Neural cell (in vitro differentiated cells): ENCODE measurements at regions not wholly inside any gene's neighbourhood (a gene's known extent, or its start where the extent isn't known, plus 50 kb on each side); places are given as distances from the start of the nearest gene placed in this dataset.

ENCODE experiments used
- H2AFZ ChIP-seq: fragments of 200-600, 300-800 bp; sonication (generic), shearing (Covaris generic); 2 replicates; pipeline ENCODE4 v1.6.0; 2014; ENCODE audit warnings: low read depth, mild to moderate bottlenecking, antibody characterized with exemption, low read length, moderate library complexity
- H3F3A ChIP-seq: fragments of 200-600 bp; shearing (Covaris generic); 2 replicates; pipeline ENCODE4 v1.6.1; 2016; ENCODE audit warnings: mild to moderate bottlenecking, moderate library complexity, mixed read lengths, antibody characterized with exemption, low read length; ENCODE audit not compliant: insufficient read depth, poor library complexity, severe bottlenecking
- H3K27ac ChIP-seq: fragments of 200-600, 300-800 bp; sonication (generic), shearing (Covaris generic); 2 replicates; pipeline ENCODE4 v1.5.1; 2014; ENCODE audit warnings: mild to moderate bottlenecking, low read length, moderate library complexity
- H3K27me3 ChIP-seq: fragments of 300-800, 200-600 bp; sonication (generic), shearing (Covaris generic); 2 replicates; pipeline ENCODE4 v1.6.0; 2014; ENCODE audit warnings: mild to moderate bottlenecking, low read depth, low read length, moderate library complexity; ENCODE audit not compliant: insufficient read depth
- H3K36me3 ChIP-seq: fragments of 300-800, 200-600 bp; sonication (generic), shearing (Covaris generic); 2 replicates; pipeline ENCODE4 v1.5.1; 2014; ENCODE audit warnings: mild to moderate bottlenecking, antibody characterized with exemption, low read length, moderate library complexity; ENCODE audit not compliant: insufficient read depth
- H3K4me2 ChIP-seq: fragments of 300-800, 200-600 bp; sonication (generic), shearing (Covaris generic); 2 replicates; pipeline ENCODE4 v1.6.0; 2014; ENCODE audit warnings: mild to moderate bottlenecking, low read length
- H3K4me3 ChIP-seq: fragments of 300-800, 200-600 bp; sonication (generic), shearing (Covaris generic); 2 replicates; pipeline ENCODE4 v1.5.1; 2014; ENCODE audit warnings: mild to moderate bottlenecking, low read length, moderate library complexity
- H3K79me2 ChIP-seq: fragments of 200-600 bp; shearing (Covaris generic); replicated peaks from 2 replicates; pipeline ENCODE4 v1.6.0; 2014; ENCODE audit warnings: mild to moderate bottlenecking, low read length, moderate library complexity; ENCODE audit not compliant: insufficient read depth
- H3K9ac ChIP-seq: fragments of 300-800, 200-600 bp; sonication (generic), shearing (Covaris generic); 2 replicates; pipeline ENCODE4 v1.6.1; 2016; ENCODE audit warnings: mild to moderate bottlenecking, low read length, mixed read lengths
- H3K9me2 ChIP-seq: fragments of 200-600 bp; shearing (Covaris generic); 2 replicates; pipeline ENCODE4 v1.6.1; 2016; ENCODE audit warnings: mild to moderate bottlenecking, low read length, mixed read lengths; ENCODE audit not compliant: insufficient read depth
- H3K9me3 ChIP-seq: fragments of 200-600, 300-800 bp; sonication (generic), shearing (Covaris generic); 2 replicates; pipeline ENCODE4 v1.6.1; 2016; ENCODE audit warnings: mild to moderate bottlenecking, mixed run types, low read length, moderate library complexity, mixed read lengths
- H4K20me1 ChIP-seq: fragments of 200-600 bp; shearing (Covaris generic); 2 replicates; pipeline ENCODE4 v1.6.1; 2016; ENCODE audit warnings: mild to moderate bottlenecking, mixed run types; ENCODE audit not compliant: insufficient read depth
- CTCF ChIP-seq: fragments of 450-650 bp; IDR thresholded peaks from 2 replicates; pipeline ENCODE4 v1.5.1; 2014; ENCODE audit warnings: antibody characterized with exemption, mild to moderate bottlenecking, moderate library complexity; ENCODE audit not compliant: poor library complexity, severe bottlenecking
- EP300 ChIP-seq: fragments of 450-650 bp; conservative IDR thresholded peaks from 2 replicates; pipeline ENCODE4 v1.6.1; 2014; ENCODE audit warnings: antibody characterized with exemption, mild to moderate bottlenecking, moderate library complexity; ENCODE audit not compliant: poor library complexity, severe bottlenecking
- EZH2 ChIP-seq: fragments of 200-600, 300-800 bp; shearing (Covaris generic), sonication (generic); IDR thresholded peaks from 2 replicates; pipeline ENCODE4 v1.6.1; 2014; ENCODE audit warnings: antibody characterized with exemption, low read length, borderline replicate concordance, mild to moderate bottlenecking; ENCODE audit not compliant: insufficient read depth, poor library complexity, severe bottlenecking
- MXI1 ChIP-seq: fragments of 450-650 bp; conservative IDR thresholded peaks from 2 replicates; pipeline ENCODE4 v1.6.1; 2014; ENCODE audit warnings: antibody characterized with exemption, mild to moderate bottlenecking; ENCODE audit not compliant: poor library complexity, severe bottlenecking
- POLR2AphosphoS5 ChIP-seq: IDR thresholded peaks from 2 replicates; pipeline ENCODE4 v1.6.1; 2012
- RAD21 ChIP-seq: fragments of 450-650 bp; conservative IDR thresholded peaks from 2 replicates; pipeline ENCODE4 v1.6.1; 2014; ENCODE audit warnings: antibody characterized with exemption, mild to moderate bottlenecking, moderate library complexity
- REST ChIP-seq: IDR thresholded peaks from 2 replicates; pipeline ENCODE4 v1.6.1; 2012; ENCODE audit warnings: borderline replicate concordance
- SMC3 ChIP-seq: fragments of 450-650 bp; conservative IDR thresholded peaks from 2 replicates; pipeline ENCODE4 v1.6.1; 2014; ENCODE audit warnings: antibody characterized with exemption, mild to moderate bottlenecking, moderate library complexity; ENCODE audit not compliant: poor library complexity
- TAF1 ChIP-seq: IDR thresholded peaks from 2 replicates; pipeline ENCODE4 v1.6.1; 2012; ENCODE audit warnings: low read depth

GRCh38 chr6:66638518-66638917 is 931.5 kb upstream of the EYS start:
- Histone ChIP-seq H3K27ac (no peak overlapping the region), H3K27me3 (no peaks in the 10 kb centered on the region)
- TF ChIP-seq EZH2: no peak
- TF ChIP-seq EP300: no peak
- no peak for TF ChIP-seq POLR2AphosphoS5
- no peak for TF ChIP-seq RAD21
- no peak for TF ChIP-seq REST
- no peak for TF ChIP-seq CTCF
- TF ChIP-seq SMC3: no peak
- no peak for TF ChIP-seq MXI1
- no peak for TF ChIP-seq TAF1

GRCh38 chr6:66638099-66638498 is 931.1 kb upstream of the EYS start:
- Histone ChIP-seq H4K20me1 (no peaks in the 10 kb centered on the region), H3K4me3 (no peak overlapping the region), H3K27me3 (no peaks in the 10 kb centered on the region), H3K9me2 (no peaks in the 10 kb centered on the region), H3K27ac (no peak overlapping the region), H3K36me3 (no peaks in the 10 kb centered on the region), H2AFZ (no peak overlapping the region), H3F3A (no peaks in the 10 kb centered on the region), H3K9me3 (no peaks in the 10 kb centered on the region), H3K9ac (no peak overlapping the region), H3K4me2 (no peak overlapping the region), H3K79me2 (no peaks in the 10 kb centered on the region)
- TF ChIP-seq REST: no peak
- no peak for TF ChIP-seq TAF1
- no peak for TF ChIP-seq EZH2
- no peak for TF ChIP-seq EP300
- TF ChIP-seq SMC3: no peak
- TF ChIP-seq CTCF: no peak
- no peak for TF ChIP-seq RAD21
- TF ChIP-seq POLR2AphosphoS5: no peak
- TF ChIP-seq MXI1: no peak

More at GRCh38 chr6:66638518-66638917, 931.5 kb upstream of the EYS start:
- H4K20me1 ChIP-seq: no peaks in the 10 kb centered on the region
- H3K9me3 ChIP-seq: no peaks in the 10 kb centered on the region
- H3K9ac ChIP-seq: no peak overlapping the region
- H3K4me3 ChIP-seq: no peak overlapping the region
- no peaks in the 10 kb centered on the region for H3K9me2 ChIP-seq
- H3K4me2 ChIP-seq: no peak overlapping the region
- no peaks in the 10 kb centered on the region for H3K36me3 ChIP-seq
- H3F3A ChIP-seq: no peaks in the 10 kb centered on the region
- H2AFZ ChIP-seq: no peak overlapping the region
- no peaks in the 10 kb centered on the region for H3K79me2 ChIP-seq
